CD4-positive, alpha-beta T cell treated with Interleukin-17A for 4 hours (primary cell): ENCODE measurements at regions not wholly inside any gene's neighbourhood (a gene's known extent, or its start where the extent isn't known, plus 50 kb on each side); places are given as distances from the start of the nearest gene placed in this dataset.
A peak's percentile ranks its signal among the peaks of the same experiment; 100 is the strongest.

Experiments used
- DNase-seq: peaks from one replicate; pipeline ENCODE4 v3.0.0-alpha.2; 2020; ENCODE audit warnings: mixed read lengths

DNA sequence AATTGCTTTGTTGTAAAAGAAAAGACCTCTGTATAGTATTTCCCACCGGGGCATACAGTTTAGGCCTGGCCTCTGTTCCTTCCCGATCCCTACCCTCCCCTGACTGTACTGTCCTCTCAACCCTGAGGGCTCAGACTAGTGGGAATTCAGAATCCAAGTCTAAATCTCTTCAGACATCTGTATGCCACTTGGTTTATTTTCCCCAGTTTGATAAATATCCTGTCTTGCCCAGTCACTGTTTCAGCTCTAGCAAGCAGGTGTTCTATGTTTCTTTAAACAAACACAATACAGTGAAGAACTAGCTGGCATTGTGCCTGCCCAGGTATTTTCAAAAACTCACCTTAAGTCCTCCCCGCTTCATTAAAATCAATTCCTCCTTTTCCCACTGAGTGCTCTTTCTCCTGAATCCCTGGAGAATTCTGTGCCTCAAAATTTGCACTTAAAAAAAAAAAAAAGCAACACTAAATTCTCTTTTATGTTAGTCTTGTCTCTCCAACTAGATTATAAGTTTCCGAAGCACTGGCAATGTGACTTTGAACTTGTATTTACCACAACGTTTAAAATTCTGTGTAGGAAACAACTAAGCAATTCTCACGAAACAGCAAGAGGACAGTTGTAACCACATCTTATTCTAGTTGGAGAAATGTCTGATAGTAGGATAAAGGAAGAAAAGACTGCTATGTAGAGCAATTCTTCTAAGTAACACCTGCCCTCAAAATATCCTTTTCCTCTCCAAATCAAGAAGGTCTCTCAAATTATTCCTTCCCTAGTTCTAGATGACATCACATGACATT lies 112.0 kb upstream of the CARMIL1 start:
- DNase-seq, result no peak

DNA sequence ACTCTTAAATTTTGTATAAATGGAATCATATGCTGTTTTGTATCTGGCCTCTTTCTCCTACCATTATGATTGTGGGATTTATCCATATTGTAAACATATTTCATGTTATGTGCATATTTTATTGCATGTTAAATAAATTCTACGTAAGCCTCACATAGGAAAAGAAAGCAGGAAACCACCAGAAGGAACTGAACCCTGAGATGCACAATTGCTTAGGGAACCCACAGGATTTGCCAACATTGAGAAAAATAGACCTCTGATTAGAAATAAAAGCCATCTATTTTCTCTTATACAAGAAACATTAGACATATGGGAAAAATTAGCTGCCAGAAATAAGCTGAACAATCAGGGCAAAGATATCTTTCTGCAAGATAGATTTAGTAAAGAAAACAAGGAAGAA lies 111.2 kb upstream of the CARMIL1 start:
- DNase-seq, result no peak

DNA sequence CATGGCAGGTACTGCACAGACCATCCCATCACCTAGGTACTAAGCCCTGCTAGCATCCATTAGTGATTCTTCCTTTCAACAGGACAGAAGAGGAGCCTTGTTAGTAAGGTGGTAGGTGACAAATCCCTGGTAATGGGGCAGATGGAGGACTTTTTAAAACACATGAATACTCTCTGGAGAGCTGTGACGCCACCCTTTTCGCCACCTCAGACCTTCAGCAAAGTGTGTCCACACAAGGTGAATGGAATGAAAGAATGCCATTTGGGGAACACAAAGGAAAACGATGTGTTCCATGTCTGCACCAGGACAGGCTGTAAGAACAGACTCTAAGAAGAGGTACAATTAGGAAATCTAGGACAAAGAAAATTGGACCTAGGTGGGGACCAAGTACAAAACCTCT lies 110.5 kb upstream of the CARMIL1 start:
- no peak for DNase-seq

DNA sequence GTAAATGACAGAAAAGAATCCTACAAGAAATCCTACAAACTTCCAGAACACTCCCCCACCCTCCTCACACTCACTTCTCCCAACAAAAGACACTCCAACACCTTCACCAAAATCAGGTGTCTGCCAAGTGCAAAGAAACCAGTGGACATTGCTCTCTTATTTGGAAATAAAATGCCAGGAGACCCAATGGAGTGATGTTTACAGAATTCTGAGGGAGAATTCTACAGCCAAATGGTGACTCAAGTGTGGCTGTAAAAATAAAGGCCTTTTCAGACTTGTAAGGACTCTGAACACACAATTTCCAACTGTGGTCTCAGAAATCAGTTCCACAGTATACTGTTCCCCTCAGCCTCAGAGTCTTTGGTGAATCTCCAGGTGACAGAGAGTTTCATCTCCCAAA lies 109.6 kb upstream of the CARMIL1 start:
- DNase-seq, result no peak

DNA sequence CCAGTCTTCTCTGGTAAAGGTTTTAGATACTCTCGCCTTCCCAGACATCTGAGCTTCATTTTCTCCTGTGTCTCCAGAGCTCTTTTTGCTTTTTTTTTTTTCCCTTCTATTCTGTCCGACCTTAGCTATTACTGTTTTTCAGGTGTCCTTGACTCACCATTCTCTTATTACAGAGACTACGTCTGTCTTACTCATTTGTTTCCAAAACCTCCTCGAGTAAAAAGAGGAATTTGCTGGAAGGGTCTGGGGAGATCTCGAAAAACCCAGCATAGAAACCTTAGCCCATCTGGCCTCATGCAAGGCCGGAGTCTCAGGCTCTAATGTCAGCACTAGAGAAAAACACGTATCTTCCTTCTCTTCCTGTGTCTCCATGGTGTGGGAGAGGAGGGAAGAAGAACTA lies 109.2 kb upstream of the CARMIL1 start:
- DNase-seq, result no peak

DNA sequence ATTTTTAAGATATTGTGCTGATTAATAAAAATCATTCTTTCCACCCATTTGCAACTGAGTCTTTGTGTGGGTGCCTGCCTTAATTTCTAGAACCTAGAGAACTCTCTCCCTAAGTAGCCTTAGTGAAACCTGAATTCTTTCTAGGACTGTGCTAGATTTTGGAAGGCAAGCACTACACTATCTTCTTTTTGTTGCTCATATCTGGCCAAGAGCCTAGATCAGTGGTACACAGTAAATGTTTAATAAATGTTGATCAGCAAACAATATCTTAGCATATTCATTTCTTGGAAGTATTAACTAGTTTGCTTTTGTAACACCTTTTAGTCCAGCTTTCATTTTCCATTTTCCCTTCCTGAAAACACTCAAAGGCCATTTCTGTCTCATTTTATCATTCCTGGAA lies 108.5 kb upstream of the CARMIL1 start:
- DNase-seq, result no peak

DNA sequence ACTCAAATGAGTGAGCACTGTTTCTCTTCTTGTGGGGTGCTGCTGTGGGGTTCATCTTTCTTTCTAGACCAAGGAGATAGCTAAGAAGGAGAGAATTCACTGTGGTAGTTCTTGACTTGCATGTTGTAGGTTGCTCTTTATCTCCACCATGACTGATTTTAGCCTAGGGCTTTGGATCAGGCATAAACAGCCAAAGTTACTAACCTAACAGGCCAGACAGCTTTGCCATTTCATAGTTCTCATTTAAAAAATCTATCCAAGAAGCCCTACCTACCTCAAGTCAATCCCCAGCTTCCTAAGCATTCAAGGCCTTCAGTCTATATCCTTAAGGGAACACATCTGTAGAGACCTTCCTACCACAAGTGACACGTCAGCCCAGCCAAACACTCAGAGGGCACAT lies 107.9 kb upstream of the CARMIL1 start:
- DNase-seq, result no peak

DNA sequence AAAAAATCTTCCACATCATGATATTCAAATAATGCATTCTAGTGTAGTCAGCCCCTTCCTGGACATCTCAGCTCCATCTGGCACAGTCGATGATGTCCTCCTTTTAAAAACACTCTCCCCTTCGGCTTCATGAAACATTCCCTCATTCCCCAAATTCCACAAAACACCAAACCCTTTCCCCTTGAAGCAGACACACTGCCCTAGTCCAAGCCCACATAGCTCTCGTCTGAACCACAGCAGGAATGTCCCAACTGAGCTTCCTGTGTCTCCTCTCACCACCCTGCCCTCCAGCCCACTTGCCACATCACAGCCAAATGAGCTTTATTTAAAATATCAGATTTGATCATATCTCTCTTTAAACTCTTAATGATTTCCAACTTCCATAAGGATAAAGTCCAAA lies 106.4 kb upstream of the CARMIL1 start:
- DNase-seq, result no peak

DNA sequence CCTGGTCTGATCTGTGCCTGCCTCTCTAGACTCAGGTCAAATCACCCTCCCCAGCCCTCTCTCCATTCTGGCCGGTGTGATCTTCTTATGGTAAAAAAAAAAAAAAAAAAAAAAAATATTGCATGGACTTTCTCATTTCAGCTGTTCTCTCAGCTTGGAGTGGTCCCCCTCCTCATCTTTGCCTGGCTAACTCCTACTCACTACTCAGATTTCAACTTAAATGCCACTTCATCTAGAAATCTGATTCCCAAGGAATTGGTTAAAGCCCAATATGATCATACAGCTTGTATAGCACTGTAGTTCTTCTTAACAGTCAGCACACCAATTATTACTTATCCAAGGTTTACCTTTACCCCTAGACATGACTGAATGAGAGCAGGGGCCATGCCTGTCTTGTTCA lies 105.9 kb upstream of the CARMIL1 start:
- no peak for DNase-seq

DNA sequence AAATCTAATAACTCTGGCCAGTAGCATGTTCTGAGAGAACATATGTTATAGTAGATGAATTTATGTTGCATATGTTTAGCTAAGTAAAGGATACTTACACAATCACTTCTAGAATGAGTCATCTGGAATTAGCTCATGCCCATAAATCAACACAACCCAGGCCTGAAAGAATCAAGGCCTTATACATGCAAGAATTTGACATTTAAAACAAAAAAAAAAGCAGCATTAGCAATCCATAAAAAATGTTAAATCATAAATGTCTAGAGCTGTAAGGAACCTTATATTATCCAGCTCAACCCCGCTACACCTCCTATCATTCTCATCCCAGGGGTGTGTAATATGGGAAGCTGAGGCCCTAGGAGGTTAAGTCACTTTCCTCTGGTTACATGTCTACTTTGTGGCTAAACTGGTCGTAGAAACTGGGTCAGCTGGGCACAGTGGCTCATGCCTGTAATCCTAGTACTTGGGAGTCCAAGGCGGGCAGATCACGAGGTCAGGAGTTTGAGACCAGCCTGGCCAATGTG lies 105.2 kb upstream of the CARMIL1 start:
- DNase-seq, result no peak

DNA sequence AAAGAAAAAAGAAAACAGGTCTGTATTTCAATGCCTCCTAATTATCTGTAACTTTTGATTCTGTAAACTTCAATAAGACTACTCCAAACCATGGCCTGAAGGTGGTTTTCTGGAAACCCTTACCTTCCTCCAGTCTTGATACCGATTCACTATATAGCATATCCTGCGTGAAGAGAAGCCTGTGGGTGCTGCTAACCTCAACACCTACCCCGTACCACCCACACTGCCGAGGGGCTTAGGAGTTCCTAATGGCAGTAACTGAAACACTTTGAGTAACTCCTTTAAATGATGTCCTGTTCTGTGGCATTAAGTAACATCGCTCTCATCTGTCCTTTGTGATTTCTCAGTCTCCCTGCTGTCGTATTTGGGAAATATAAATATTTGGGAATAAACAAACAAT lies 104.5 kb upstream of the CARMIL1 start:
- no peak for DNase-seq

DNA sequence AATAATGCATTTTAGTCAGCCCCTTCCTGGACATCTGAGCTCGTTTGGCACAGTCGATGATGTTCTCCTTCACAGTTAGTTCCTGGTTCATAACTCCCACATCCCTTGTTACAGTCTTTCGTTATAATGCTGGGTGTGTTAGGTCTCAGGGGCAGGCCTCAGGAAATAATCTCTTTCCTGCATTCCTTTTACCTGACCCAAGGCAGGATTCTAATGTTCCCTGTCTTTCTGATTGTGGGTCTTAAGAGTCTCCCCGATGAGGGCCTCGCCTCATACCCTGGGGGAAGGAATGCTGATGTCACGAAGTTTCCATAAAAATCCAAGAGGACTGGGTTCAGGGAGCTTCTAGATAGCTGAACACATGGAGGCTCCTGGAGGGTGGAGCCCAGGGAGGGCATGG lies 104.0 kb upstream of the CARMIL1 start:
- DNase-seq, result no peak

DNA sequence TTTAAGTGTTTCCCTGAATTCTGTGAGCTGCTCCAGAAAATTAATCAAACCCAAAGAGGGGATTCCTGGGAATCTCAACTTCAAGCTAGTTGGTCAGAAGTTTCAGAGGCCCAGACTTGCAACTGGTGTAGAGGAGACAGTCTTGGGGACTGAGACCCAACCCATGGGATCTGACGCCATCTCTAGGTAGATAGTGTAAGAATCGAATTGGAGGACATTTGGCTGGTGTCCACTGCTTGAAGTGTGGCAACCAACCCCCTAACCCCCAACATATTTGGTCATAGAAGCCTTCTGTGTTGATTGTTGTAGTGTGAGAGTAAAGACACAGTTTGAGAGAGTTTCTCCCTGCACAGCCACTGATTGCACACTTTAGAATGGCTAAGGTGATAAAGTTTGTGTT lies 103.5 kb upstream of the CARMIL1 start:
- peak; percentile 8 for DNase-seq

DNA sequence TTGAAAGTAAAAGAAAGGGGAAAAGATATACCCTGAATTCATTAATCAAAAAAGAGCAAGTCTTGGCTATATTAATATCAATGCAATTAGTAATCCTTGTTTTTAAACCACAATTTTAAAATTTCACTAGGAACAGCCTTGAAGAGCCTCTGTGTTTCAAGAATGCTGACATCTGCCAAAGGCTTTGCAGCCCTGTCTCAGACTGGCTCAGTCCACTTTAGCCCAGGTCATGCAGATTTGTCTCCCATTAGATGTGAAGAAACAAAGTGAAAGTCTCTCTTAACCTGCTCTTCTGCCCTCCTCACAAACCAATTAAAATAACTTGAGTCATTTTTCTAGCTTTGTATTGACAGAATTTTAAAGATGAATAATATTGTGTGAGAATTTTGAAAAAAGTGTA lies 102.7 kb upstream of the CARMIL1 start:
- no peak for DNase-seq

DNA sequence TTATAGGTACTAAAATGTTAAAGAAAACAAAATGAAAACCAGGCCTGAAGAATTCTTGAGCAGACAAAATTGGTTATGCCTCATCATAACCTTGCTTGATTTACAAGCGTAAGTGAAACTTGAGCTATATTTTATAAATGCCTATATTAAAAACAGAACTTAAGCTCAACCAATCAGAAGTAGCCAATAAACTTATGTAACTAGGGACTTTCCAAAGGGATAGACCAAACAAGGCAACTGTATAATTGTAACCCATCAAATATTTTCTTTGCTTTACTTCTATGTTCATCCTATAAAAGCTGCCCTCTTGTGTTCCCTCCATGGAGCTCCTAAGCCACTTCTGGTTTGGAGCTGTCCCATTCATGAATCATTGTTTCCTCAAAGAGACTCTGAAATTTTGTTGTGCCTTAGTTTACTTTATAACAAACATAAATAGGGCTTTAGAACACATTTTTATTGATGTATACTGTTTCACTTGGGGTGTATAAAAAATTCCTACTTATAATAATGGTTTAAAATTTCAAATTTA lies 101.6 kb upstream of the CARMIL1 start:
- no peak for DNase-seq

DNA sequence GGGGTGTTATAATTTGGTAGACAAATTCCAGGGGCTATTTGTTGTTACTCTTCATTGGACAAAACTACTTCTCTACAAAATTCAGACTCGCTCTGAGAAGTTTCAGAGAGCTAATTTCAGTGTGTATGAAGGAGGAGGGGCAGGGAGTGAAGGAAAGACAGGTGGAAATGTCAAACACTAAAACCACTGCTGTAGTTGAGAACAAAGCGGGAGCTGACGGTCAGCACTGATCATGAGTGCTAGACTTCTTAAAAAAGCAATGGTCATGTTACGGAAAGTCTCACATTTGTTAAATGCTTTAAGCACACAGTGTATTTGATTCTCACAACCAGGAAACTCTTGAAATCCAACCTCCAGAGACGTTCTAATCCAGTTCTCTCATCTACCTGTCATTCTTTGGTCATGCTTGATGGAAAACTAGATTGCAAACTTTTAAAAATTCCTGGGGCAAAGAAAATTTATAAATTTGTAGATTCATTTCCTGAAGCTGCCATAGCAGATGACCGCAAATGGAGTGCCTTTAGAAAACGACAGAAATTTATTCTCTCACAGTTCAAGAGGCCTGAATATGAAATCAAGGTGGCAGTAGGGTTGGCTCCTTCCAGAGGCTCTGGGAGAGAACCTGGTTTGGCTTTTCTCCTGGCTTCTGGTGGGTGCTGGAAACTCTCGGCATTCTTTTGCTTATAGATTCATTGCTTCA lies 100.7 kb upstream of the CARMIL1 start:
- DNase-seq, result no peak

DNA sequence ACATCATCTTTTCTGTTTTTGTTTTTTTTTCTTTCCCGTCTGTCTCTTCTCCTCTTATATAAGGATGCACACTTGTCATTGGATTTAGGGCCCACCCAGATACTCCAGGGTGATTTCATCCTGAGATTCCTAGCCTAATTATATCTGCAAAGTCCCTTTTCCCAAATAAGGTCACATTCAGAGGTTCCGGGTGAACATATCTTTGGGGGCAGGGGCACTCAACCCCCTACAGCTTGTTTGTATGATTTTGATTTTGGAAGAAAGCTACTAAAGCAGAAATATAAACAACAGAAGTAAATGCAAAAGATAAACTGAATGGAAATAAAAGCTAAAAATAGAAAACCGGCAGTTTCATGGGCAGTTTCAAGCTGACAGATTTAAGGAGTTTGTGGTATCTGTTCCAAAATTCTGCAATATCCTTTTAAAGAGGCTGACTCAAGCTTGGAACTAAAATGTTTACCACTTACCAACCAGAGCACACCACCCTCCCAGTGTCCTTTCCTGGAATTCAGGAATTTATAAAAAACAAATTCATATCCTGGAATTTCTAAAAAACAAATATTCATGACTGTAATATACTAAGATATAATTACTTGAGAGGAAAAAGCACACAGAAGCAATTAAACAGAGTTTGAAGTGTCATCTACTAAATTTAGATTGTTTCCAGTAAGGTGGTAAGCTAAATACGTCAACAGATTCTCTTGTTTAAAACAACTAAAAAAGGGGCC lies 100.0 kb upstream of the CARMIL1 start:
- DNase-seq, result no peak

DNA sequence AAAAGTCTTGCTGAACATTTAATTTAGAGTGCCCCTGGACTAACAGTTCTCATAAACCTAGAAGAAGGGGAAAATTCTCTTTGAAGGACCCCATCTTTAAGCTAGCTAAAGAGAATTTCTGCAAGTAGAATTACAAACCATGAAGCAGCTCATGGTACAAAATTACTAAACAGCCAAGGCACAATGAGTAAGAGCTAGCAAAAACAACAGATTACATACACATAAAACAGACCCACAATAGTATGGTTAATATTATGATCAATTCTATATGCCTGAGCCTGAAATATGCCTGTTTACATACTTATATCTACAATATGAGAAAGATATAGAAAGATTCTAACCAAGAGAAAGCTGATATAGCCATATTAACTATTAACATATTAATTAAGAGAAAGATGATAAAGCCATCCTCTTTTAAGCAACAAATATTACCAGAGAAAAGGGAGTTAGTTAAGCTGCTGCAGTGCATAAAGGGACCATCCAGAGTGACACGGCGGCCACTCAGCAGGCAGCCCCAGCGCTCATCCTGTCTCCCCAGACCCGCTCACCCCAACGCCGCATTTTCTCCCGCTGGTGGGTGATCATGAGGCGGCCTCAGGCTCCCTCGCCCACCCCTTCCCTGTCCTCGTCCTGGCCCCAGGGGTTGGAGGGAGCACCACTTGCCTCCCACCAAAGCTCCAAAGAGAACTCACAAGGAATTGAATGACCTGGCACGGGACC lies 98.4 kb upstream of the CARMIL1 start:
- no peak for DNase-seq

DNA sequence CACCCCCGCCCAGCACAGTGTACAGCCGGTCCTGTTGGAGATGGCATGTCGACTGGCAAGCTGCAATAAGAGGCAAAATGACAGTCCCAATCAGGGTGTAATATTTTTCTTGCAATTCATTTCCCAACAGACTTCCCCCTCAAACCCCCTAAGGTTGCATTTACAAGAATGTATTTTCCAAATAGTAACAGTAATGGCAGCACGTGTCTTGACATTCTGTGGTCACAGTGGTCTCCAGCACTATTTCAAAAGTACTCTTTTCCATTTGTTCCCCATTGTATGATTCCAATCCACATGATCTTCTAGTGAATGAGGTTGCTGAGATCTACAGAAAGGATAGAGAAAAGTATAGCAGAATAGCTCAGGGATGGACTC lies 97.8 kb upstream of the CARMIL1 start:
- no peak for DNase-seq

DNA sequence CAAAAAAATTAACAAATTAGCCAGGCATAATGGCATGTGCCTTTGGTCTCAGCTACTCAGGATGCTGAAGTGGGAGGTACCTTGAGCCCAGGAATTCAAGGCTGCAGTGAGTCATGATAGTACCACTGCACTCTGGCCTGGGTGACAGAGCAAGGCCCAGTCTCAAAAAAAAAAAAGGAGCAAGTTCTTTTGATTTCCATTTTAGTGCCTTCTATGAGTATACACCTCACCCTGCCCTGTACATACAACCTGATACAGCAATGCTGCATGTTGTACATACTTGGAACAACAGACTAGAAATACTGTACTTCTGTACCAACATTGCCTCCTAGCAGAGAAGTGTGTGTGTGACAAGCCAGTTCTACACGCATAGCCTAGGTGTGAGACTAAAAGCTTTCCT lies 97.3 kb upstream of the CARMIL1 start:
- no peak for DNase-seq

DNA sequence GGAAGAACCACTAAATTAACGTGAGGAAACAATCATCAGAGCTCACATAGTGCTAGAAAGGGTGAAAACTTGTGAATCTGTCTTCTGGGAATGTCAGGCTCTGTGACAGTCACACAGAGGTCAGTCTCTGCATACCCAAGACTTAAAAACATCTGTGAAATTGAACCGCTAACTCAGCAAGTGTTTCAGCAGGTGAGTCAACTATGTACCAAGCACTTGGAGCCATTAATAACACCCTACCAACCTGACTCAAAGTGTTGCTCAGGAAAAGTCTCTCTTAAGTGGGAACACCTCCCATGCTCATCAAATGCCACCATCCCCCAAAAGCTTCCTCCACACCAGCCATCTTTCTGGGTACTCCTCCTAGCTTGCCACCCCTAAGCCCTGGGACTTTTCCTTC lies 92.3 kb upstream of the CARMIL1 start:
- DNase-seq, result no peak

DNA sequence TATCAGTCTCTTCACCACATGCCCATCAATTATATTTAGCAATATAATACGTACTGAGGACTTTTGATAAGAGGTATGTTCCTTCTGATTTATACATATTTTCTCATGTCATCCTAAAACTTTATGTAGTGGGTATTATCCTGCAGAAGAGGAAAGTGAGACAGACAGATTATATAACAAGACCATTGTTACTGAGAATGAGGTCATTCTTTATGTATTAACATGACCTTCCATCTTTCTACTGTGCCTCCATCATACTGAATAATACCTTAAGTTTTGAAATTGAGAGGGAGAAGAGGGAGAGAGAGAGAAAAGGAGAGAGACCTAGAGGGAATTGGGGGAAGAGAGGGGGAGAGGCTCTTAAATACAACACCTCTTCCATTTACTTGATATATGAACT lies 90.9 kb upstream of the CARMIL1 start:
- no peak for DNase-seq
